NCI-H2227 (cell line): ENCODE measurements at regions not wholly inside any gene's neighbourhood (a gene's known extent, or its start where the extent isn't known, plus 50 kb on each side); places are given as distances from the start of the nearest gene placed in this dataset.
"Not testable (repeated sequence)": the region's sequence is repeated elsewhere in the genome, so short reads cannot be mapped to it uniquely, and the experiment has no call there.

Source experiments
- DNase-seq: peaks from one replicate; lab custom pipeline; 2025; ENCODE audit not compliant: unreplicated experiment; lab: John Stamatoyannopoulos, UW

DNA sequence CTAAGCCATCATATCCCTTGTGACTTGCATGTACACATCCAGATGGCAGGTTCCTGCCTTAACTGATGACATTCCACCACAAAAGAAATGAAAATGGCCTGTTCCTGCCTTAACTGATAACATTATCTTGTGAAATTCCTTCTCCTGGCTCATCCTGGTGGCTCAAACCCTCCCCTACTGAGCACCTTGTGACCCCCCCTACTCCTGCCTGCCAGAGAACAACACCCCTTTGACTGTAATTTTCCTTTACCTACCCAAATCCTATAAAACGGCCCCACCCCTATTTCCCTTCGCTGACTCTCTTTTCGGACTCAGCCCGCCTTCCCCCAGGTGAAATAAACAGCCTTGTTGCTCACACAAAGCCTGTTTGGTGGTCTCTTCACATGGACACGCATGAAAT lies 390.0 kb downstream of the TUSC1 start:
- not testable (repeated sequence) for DNase-seq

GRCh38 chr9:25284365-25284764 lies 393.9 kb downstream of the TUSC1 start:
- DNase-seq: no peak

- no peak for DNase-seq
These were observed 395.3 kb downstream of the TUSC1 start for GRCh38 chr9:25282946-25283345.

- DNase-seq: no peak
These were observed 416.8 kb downstream of the TUSC1 start for GRCh38 chr9:25261445-25261844.

DNA sequence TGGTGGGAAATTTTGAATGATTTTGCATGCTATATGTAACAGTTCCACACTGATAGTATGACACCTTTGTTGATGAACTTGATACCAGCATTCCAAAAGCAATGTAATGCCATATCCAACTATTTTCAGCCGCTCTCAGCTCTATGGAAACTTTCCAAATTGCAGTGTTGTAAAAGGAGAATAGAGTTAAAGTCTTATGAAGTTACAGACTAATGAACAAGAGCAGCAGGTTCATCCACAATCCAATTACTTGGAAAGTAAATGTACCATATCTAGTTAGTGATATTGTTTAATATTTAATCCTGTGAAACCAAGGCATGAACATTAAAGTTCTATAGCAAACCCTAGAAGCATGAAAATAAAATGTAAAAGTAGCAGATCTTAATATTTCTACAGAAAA lies 418.2 kb downstream of the TUSC1 start:
- DNase-seq: no peak

DNA sequence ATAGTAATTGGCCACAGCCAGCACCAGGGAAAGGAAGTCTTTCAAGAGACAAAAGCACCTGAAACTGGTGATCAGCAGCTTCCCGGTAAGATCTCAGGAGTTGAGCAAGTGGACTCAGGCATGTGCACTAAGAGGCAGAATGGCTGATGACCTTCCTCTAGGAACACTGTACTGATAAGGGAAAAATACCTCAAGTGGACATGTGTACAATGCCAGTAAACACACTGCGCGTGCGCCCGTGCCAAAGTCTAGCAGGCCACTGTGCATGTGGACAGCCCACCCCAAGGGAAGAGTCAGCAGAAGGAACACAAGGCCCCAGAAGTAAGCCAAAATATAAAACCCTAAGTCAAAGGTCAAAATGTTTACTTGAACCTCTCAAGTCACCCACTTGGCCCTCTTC lies 423.0 kb downstream of the TUSC1 start:
- no peak for DNase-seq

- no peak for DNase-seq
These were observed 424.2 kb downstream of the TUSC1 start for GRCh38 chr9:25254051-25254450.

- no peak for DNase-seq
These were observed 436.8 kb downstream of the TUSC1 start for GRCh38 chr9:25241421-25241820.

- DNase-seq: no peak
These were observed 451.1 kb downstream of the TUSC1 start for GRCh38 chr9:25226901-25227686.

- DNase-seq: no peak
These were observed 452.1 kb downstream of the TUSC1 start for GRCh38 chr9:25225938-25226760.

DNA sequence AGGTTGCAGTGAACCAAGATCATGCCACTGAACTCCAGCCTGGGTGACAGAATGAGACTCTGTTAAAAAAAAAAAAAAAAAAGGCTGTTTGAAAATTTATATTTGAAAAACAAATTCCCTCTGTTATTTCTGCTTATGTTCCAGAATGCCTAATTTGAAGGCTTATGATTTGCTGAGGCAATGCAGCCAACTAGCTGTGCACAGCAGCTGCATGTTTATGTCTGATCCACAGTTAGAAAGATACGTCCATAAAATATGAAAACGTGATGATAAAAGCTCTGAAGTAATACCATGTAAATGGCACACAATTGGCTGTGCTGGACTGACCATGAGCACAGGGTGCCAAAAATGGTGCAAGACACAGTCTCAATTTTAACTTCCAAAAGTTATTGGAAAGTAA lies 453.2 kb downstream of the TUSC1 start:
- DNase-seq: no peak

GRCh38 chr9:25224309-25224708 lies 453.9 kb downstream of the TUSC1 start:
- DNase-seq: no peak

DNA sequence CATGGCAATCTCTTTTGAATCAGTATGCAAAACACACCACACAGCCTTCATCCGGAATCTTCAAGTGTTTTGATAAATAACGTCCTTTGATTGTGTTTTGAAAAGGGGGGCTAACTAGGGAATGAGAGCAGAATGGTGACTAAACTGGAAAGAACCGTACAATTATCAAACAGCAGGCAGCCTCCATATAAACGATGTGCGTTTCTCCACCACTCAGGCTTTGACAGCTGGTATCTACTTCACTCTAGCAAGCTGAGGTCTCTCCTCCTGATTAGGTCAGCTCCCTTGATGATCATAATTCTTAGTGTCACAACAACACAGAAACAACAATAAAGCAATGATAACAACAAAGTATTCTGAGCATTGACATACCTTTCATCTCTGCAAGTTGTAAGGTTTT lies 465.9 kb downstream of the TUSC1 start:
- DNase-seq: no peak

DNA sequence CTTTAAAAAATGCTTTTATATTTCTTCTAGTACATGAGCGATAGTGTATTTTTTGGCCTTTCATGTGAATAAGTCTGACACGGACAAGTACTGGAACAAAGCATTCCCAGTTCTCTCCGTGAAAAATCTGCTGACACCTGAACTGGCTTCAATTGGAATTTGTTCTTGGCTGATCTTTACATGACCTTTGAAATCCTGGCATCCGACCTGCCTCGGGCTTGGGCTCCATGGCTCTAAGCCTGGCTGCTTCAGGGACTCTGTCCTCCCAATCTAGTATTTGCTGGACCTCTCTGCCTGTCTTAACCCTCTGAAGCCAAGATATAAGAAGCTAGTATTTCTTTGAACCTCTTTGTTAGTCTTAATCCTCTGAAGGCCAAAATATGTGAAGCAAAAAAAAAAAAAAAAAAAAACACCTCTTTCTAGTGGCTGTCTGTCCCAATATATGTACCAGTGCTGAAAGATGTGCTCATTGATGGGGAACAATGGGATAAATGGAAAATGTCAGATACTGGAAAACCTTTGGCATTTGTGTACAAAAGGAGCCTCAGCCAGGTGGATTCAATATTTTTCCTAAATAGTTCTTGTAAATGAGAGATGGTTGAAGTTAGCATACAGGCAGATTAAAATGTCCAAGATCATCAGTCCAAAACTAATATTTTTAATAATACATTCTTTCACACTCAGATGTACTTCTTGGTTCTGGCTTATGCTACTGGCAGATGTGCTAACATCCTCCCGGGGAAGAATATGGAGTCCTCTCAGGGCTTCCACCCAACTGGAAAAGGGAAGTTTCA lies 470.6 kb downstream of the TUSC1 start:
- DNase-seq: no peak

DNA sequence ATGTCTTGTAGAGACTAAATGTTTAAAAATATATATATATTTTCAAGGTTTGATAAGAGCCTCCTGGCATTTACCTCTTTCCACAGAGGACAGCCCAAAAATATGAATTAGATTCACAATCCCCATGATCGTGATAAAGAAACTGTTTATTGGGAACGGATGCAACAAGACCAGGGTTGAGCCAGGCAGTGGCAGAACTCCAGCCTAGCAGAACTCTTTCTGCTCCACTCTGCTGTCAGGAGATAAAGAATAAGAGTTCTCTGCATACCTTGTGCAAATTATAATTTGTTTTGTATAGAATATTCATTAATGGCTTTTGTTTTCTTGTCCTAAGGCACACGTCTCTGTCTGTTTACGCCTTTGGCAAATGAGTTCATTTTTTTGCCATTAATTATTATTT lies 472.2 kb downstream of the TUSC1 start:
- no peak for DNase-seq

DNA sequence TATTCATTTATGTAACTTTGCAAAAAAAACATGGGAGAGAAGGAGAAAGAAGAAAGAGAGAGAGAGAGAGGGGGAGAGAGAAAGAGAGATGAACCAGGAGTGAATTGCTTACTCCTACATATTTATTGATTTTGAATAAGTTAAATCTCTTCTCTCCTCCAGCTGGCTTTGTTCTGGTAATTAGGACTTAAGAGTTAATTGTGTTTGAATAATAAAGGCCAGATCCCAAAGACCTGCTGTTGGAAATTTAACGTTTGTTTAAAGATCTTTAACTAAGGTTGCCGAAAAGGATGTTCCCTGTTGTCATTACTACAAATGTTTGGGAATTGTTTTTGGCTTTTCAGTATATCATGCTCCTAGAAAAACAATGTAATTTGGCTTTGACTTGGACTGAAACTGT lies 473.0 kb downstream of the TUSC1 start:
- DNase-seq: no peak

DNA sequence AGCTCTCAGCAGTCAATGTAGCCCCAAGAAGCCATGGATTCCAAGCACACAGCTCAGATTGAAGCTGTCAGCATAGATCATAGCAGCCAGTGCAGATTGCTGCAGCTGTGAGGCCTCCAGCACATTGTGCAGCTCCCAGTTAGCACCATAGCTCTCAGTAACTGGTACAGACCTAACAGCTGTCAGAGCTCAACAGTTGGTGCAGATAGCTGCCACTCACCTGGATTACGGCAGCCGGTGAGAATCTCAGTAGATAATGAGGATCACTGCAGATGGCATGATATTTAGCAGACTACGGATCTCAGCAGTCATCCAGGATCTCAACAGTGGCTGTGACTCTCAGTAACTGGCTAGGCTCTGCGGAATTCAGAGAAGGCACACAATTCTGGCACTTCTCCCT lies 500.4 kb downstream of the TUSC1 start:
- no peak for DNase-seq

DNA sequence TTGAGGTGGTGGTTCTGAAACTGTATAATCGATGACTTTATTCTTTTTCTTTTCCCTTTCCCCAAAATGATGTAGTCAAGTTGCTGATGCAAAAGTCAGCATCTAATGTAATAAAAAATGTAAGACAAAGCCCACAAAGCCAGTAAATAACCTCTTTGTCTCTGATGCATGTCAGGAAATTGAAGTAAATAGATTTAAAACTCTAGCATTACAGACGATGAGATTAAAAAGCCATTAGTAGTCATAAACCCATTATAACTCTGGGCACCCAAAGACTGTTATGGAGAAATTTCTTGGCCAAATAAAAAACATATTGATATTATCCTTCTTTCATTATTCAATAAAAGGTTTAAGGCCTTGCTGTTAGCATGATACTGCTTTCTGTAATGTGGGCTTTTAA lies 548.7 kb downstream of the TUSC1 start:
- DNase-seq: no peak

GRCh38 chr9:25121811-25122210 lies 556.4 kb downstream of the TUSC1 start:
- no peak for DNase-seq

DNA sequence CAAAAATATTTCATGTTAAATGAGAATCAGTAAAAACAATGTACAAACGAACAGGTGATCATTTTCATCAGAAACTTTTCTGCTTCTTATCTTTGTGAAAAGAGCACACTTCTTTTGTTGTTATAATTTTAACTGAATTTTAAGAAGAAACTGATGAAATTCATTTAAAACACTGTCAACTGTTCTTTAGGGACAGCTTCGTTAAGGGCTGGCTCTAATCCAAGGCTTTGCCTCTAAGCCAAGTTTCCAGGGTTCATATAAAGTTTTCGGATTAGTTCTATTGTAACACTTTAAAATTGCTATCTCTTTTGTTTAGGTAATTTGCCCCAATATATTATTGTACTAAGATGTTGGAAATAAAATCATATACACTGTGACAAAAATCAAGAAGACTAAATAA lies 559.2 kb downstream of the TUSC1 start:
- DNase-seq: no peak

GRCh38 chr9:25117791-25118190 lies 560.5 kb downstream of the TUSC1 start:
- no peak for DNase-seq

- not testable (repeated sequence) for DNase-seq
These were observed 556.5 kb upstream of the IZUMO3 start for GRCh38 chr9:25102204-25102603.
